Breast epithelium (tissue), 3 donors: ENCODE measurements at regions not wholly inside any gene's neighbourhood (a gene's known extent, or its start where the extent isn't known, plus 50 kb on each side); places are given as distances from the start of the nearest gene placed in this dataset.

ENCODE experiments used
- POLR2A ChIP-seq: fragments of 450-650 bp; IDR thresholded peaks from one replicate; pipeline ENCODE4 v1.6.1; 2016; ENCODE audit warnings: antibody characterized with exemption, mild to moderate bottlenecking, moderate library complexity
- POLR2AphosphoS5 ChIP-seq, 3 donors: sonication (generic); formaldehyde crosslinking; IDR thresholded peaks; one replicate each; pipeline ENCODE4 v1.6.1; 2017; ENCODE audit warnings: antibody characterized with exemption in 3 of 3
- TF ChIP-seq, protein P1 (sequence below), 3 donors: fragments of 450-650 bp; IDR thresholded peaks; one replicate each; pipeline ENCODE4 v1.5.1; 2016 to 2017; ENCODE audit warnings: antibody characterized with exemption in 3 of 3, mild to moderate bottlenecking in 3 of 3, moderate library complexity in 3 of 3

DNA sequence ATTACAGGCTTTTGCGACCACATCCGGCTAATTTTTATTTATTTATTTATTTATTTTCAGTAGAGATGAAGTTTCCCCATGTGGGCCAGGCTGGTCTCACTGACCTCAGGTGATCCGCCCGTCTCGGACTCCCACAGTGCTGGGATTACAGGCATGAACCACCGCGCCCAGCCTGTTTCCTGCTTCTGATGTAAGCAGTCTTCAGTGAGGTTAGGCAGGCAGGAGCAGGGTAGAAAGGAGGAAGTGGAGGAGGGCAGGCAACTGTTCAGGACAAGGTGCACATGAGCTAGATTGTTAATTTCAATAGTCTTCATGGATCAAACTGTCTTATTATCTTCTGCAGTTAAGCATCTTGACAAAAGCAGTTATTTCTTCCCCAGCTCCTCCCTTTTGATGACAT is 605.0 kb downstream of the CCSER2 start:
- TF ChIP-seq, protein P1, sequence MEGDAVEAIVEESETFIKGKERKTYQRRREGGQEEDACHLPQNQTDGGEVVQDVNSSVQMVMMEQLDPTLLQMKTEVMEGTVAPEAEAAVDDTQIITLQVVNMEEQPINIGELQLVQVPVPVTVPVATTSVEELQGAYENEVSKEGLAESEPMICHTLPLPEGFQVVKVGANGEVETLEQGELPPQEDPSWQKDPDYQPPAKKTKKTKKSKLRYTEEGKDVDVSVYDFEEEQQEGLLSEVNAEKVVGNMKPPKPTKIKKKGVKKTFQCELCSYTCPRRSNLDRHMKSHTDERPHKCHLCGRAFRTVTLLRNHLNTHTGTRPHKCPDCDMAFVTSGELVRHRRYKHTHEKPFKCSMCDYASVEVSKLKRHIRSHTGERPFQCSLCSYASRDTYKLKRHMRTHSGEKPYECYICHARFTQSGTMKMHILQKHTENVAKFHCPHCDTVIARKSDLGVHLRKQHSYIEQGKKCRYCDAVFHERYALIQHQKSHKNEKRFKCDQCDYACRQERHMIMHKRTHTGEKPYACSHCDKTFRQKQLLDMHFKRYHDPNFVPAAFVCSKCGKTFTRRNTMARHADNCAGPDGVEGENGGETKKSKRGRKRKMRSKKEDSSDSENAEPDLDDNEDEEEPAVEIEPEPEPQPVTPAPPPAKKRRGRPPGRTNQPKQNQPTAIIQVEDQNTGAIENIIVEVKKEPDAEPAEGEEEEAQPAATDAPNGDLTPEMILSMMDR (IDR thresholded peaks at IDR 0.05), result no peak
- no peak for TF ChIP-seq POLR2A
- TF ChIP-seq POLR2AphosphoS5 (IDR thresholded peaks at IDR 0.05), result no peak
